Liver (tissue), 8 donors: ENCODE measurements at regions not wholly inside any gene's neighbourhood (a gene's known extent, or its start where the extent isn't known, plus 50 kb on each side); places are given as distances from the start of the nearest gene placed in this dataset.

Experiments
- DNase-seq: peaks from one replicate; pipeline ENCODE4 v3.0.0-alpha.2; 2017; ENCODE audit warnings: low spot score
- H3K27ac ChIP-seq, 2 donors: one replicate each; pipeline ENCODE4 v1.7.0; 2013; ENCODE audit warnings: inconsistent platforms in 2 of 2, low read length in 2 of 2, control low read depth in 1 of 2, low read depth in 1 of 2, mild to moderate bottlenecking in 1 of 2
- H3K27me3 ChIP-seq, 4 donors: one replicate each; pipeline versions ENCODE4 v1.6.1 to v1.7.0; 2013; ENCODE audit warnings: low read length in 3 of 4, inconsistent platforms in 1 of 4, mild to moderate bottlenecking in 1 of 4, moderate library complexity in 1 of 4; ENCODE audit not compliant: control insufficient read depth in 4 of 4, insufficient read depth in 4 of 4
- H3K36me3 ChIP-seq, 4 donors: one replicate each; pipeline versions ENCODE4 v1.6.1 to v1.7.0; 2013; ENCODE audit warnings: low read length in 3 of 4, mild to moderate bottlenecking in 3 of 4, low read depth in 1 of 4, moderate library complexity in 1 of 4; ENCODE audit not compliant: control insufficient read depth in 4 of 4, insufficient read depth in 3 of 4
- H3K4me1 ChIP-seq, 4 donors: one replicate each; pipeline versions ENCODE4 v1.6.1 to v1.7.0; 2013; ENCODE audit warnings: low read length in 3 of 4, mild to moderate bottlenecking in 3 of 4, moderate library complexity in 1 of 4; ENCODE audit not compliant: control insufficient read depth in 4 of 4, insufficient read depth in 4 of 4
- H3K4me3 ChIP-seq, 3 donors: one replicate each; pipeline versions ENCODE4 v1.6.1 to v1.7.0; 2013; ENCODE audit warnings: low read length in 3 of 3, control low read depth in 1 of 3, low read depth in 1 of 3, mild to moderate bottlenecking in 1 of 3
- H3K9ac ChIP-seq, 2 donors: one replicate each; pipeline ENCODE4 v1.7.0; 2013; ENCODE audit warnings: low read length in 2 of 2, mild to moderate bottlenecking in 2 of 2, moderate library complexity in 2 of 2, control low read depth in 1 of 2, low read depth in 1 of 2
- H3K9me3 ChIP-seq, 4 donors: one replicate each; pipeline versions ENCODE4 v1.6.1 to v1.7.0; 2013; ENCODE audit warnings: low read length in 3 of 4; ENCODE audit not compliant: control insufficient read depth in 4 of 4
- ATF3 ChIP-seq: IDR thresholded peaks from 2 replicates; pipeline ENCODE4 v1.6.1; 2016; ENCODE audit warnings: antibody characterized with exemption
- CTCF ChIP-seq: fragments of 150-350 bp; IDR thresholded peaks from 2 replicates; pipeline ENCODE4 v1.5.1; 2017; ENCODE audit warnings: improper control_type of control experiment, low read depth, low read length; ENCODE audit not compliant: missing input control
- EGR1 ChIP-seq, 2 donors: IDR thresholded peaks; 2 replicates each; pipeline ENCODE4 v1.6.1; 2016 to 2018; ENCODE audit warnings: antibody characterized with exemption in 2 of 2, low read depth in 2 of 2
- FOXA1 ChIP-seq: IDR thresholded peaks from 2 replicates; pipeline ENCODE4 v1.6.1; 2016; ENCODE audit warnings: antibody characterized with exemption
- HNF4G ChIP-seq: IDR thresholded peaks from 2 replicates; pipeline ENCODE4 v1.6.1; 2016; ENCODE audit warnings: antibody characterized with exemption
- JUND ChIP-seq, 2 donors: IDR thresholded peaks; 2 replicates each; pipeline ENCODE4 v1.6.1; 2016; ENCODE audit warnings: antibody characterized with exemption in 2 of 2
- MAX ChIP-seq: IDR thresholded peaks from 2 replicates; pipeline ENCODE4 v1.6.1; 2016; ENCODE audit warnings: antibody characterized with exemption
- NR2F2 ChIP-seq: IDR thresholded peaks from 2 replicates; pipeline ENCODE4 v1.6.1; 2016; ENCODE audit warnings: antibody characterized with exemption
- RAD21 ChIP-seq, 2 donors: IDR thresholded peaks; 2 replicates each; pipeline ENCODE4 v1.6.1; 2016; ENCODE audit warnings: antibody characterized with exemption in 2 of 2, mild to moderate bottlenecking in 2 of 2
- REST ChIP-seq: IDR thresholded peaks from 2 replicates; pipeline ENCODE4 v1.6.1; 2016; ENCODE audit warnings: antibody characterized with exemption, mild to moderate bottlenecking
- TAF1 ChIP-seq: conservative IDR thresholded peaks from 2 replicates; pipeline ENCODE4 v1.6.1; 2016; ENCODE audit warnings: antibody characterized with exemption, mild to moderate bottlenecking
- YY1 ChIP-seq: IDR thresholded peaks from 2 replicates; pipeline ENCODE4 v1.6.1; 2016; ENCODE audit warnings: antibody characterized with exemption, mild to moderate bottlenecking
- ZBTB33 ChIP-seq: IDR thresholded peaks from 2 replicates; pipeline ENCODE4 v1.6.1; 2016; ENCODE audit warnings: antibody characterized with exemption
- WGBS: extraction: QIAGEN DNeasy Blood & Tissue Kit; methylation state at CpG from one replicate; pipeline ENCODE4 v1.1.7; 2013; 5-methylcytosine and 5-hydroxymethylcytosine counted together
- donor health status: healthy.
- donor health status: healthy.
- donor health status: healthy.
- donor health status: healthy.
- donor health status: healthy.

GRCh38 chr6:55668591-55668990 is 89.6 kb upstream of the HMGCLL1 start:
- H3K9me3 ChIP-seq: peaks cover 0 to 3% (median 0%) of the 10 kb centered on the region in 4 donors
- DNase-seq: no peak
- WGBS: 60% methylated on average over 3 of the region's 3 CpGs
- no peak overlapping the region for H3K27ac ChIP-seq
- TF ChIP-seq CTCF (no peak), EGR1 (IDR thresholded peaks at IDR 0.05; ENCODE audit: low read depth in 2 of 2) (no peak), YY1 (no peak), RAD21 (IDR thresholded peaks at IDR 0.05) (no peak), TAF1 (no peak)
- H3K27me3 ChIP-seq: no peaks in the 10 kb centered on the region
- no peaks in the 10 kb centered on the region for H3K4me1 ChIP-seq
- no peak overlapping the region for H3K9ac ChIP-seq
- H3K4me3 ChIP-seq: no peak overlapping the region
- no peaks in the 10 kb centered on the region for H3K36me3 ChIP-seq

GRCh38 chr6:55667341-55667740 is 88.3 kb upstream of the HMGCLL1 start:
- no peak for DNase-seq
- H3K9ac ChIP-seq: no peak overlapping the region
- no peaks in the 10 kb centered on the region for H3K4me1 ChIP-seq
- no peak overlapping the region for H3K27ac ChIP-seq
- no peak overlapping the region for H3K4me3 ChIP-seq
- TF ChIP-seq HNF4G: no peak
- TF ChIP-seq MAX: no peak
- no peak for TF ChIP-seq ZBTB33
- TF ChIP-seq FOXA1: no peak
- no peak for TF ChIP-seq NR2F2
- no peak for TF ChIP-seq TAF1
- no peak for TF ChIP-seq REST
- TF ChIP-seq ATF3: no peak
- TF ChIP-seq JUND (IDR thresholded peaks at IDR 0.05): no peak
- no peak for TF ChIP-seq EGR1 (IDR thresholded peaks at IDR 0.05; ENCODE audit: low read depth in 2 of 2)
- H3K9me3 ChIP-seq: peaks cover 0 to 6% (median 0%) of the 10 kb centered on the region in 4 donors
- 46% methylated on average over 2 of the region's 2 CpGs for WGBS
- no peaks in the 10 kb centered on the region for H3K36me3 ChIP-seq
- H3K27me3 ChIP-seq: no peaks in the 10 kb centered on the region
